ENCODE measurements at regions not wholly inside any gene's neighbourhood (a gene's known extent, or its start where the extent isn't known, plus 50 kb on each side); places are given as distances from the start of the nearest gene placed in this dataset.

DNA sequence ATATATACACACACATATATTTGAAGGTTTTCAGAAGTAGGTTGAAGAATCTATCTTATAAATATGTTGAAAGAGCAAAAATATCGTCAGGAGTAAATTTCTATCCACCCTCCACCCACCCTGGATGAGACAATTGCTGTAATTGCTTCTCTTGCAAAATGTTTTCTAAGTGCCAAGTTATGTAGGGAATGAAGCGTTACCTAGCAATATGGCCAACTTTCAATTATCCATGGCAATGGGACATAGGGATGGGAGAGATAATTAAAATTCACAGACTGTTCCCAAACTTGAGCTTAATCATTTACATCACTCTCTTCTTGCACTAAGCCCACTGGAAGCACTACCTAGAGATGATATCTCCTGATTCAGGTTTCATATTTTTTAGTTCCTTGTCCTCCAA, 806.2 kb upstream of the RAG2 start:
- TF ChIP-seq, protein P1, sequence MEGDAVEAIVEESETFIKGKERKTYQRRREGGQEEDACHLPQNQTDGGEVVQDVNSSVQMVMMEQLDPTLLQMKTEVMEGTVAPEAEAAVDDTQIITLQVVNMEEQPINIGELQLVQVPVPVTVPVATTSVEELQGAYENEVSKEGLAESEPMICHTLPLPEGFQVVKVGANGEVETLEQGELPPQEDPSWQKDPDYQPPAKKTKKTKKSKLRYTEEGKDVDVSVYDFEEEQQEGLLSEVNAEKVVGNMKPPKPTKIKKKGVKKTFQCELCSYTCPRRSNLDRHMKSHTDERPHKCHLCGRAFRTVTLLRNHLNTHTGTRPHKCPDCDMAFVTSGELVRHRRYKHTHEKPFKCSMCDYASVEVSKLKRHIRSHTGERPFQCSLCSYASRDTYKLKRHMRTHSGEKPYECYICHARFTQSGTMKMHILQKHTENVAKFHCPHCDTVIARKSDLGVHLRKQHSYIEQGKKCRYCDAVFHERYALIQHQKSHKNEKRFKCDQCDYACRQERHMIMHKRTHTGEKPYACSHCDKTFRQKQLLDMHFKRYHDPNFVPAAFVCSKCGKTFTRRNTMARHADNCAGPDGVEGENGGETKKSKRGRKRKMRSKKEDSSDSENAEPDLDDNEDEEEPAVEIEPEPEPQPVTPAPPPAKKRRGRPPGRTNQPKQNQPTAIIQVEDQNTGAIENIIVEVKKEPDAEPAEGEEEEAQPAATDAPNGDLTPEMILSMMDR (IDR thresholded peaks at IDR 0.05), result no peak
- Mint-ChIP-seq H3K4me3 (ENCODE audit: unreplicated experiment) (no peak overlapping the region), H3K36me3 (ENCODE audit: low read depth) (no peaks in the 10 kb centered on the region), H3K9me3 (ENCODE audit: low read depth) (peaks cover 2% of the 10 kb centered on the region), H3K27ac (ENCODE audit: unreplicated experiment) (no peak overlapping the region), H3K27me3 (ENCODE audit: low read depth) (peaks cover 2% of the 10 kb centered on the region), H3K4me1 (ENCODE audit: low read depth) (peaks cover 15% of the 10 kb centered on the region)
- DNase-seq (ENCODE audit: low spot score), result no peak

DNA sequence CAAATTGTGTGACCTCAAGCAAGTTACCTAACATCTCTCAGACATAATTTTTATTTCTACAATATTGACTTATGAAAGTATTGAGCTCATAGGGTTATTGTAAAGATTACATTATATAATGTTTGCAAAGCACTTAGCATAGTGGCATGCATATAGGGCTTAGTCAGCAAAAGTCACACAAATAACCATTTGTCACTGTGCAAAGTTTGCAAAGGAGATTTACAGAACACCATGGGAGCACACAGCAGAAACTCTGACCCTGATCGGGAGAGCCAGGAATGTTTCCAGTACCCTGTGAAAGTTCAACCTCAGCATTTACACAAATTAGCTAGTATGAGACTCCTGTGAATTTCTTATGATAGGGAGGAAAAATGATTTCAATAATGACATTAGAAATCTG, 804.6 kb upstream of the RAG2 start:
- peaks cover 12% of the 10 kb centered on the region for H3K4me1 Mint-ChIP-seq (ENCODE audit: low read depth)
- TF ChIP-seq, protein P1 (IDR thresholded peaks at IDR 0.05), result no peak
- no peak overlapping the region for H3K27ac Mint-ChIP-seq (ENCODE audit: unreplicated experiment)
- H3K9me3 Mint-ChIP-seq (ENCODE audit: low read depth), result no peaks in the 10 kb centered on the region
- H3K4me3 Mint-ChIP-seq (ENCODE audit: unreplicated experiment), result no peak overlapping the region
- H3K36me3 Mint-ChIP-seq (ENCODE audit: low read depth), result no peaks in the 10 kb centered on the region
- peaks cover 4% of the 10 kb centered on the region for H3K27me3 Mint-ChIP-seq (ENCODE audit: low read depth)
- no peak for DNase-seq (ENCODE audit: low spot score)

DNA sequence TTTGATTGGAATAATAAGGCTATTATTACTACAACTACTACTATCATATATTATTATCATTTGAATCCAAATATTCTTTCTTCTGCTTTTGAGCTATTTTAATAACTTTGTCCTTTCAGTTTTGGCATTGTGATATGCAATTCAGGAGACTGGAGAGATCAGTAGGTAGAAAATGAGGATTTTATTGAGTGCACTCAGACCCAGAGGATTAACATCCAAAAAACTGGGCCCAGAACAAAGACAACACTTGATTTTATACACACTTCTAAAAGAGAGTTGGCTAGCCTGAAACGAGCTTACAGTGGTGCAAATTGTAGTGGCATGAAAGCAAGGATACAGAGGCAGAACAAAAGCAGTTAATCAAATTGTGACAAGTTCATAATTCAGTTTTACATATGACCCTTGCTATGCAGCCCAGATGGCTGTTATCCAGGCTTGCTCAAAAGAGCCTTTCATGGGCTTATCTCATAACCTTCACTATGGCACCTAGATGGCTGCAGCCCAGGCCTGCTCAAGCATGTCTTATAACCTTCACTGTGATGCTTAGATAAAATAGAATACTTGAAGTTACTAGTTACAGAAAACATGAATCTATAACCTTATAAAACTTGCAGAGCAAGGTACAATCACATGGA, 796.3 kb upstream of the RAG2 start:
- Mint-ChIP-seq H3K27ac (ENCODE audit: unreplicated experiment) (no peak overlapping the region), H3K4me1 (ENCODE audit: low read depth) (no peaks in the 10 kb centered on the region), H3K9me3 (ENCODE audit: low read depth) (peaks cover 45% of the 10 kb centered on the region), H3K27me3 (ENCODE audit: low read depth) (peaks cover 3% of the 10 kb centered on the region), H3K36me3 (ENCODE audit: low read depth) (peaks cover 9% of the 10 kb centered on the region), H3K4me3 (ENCODE audit: unreplicated experiment) (no peak overlapping the region)
- TF ChIP-seq, protein P1 (IDR thresholded peaks at IDR 0.05), result no peak
- DNase-seq (ENCODE audit: low spot score), result no peak

DNA sequence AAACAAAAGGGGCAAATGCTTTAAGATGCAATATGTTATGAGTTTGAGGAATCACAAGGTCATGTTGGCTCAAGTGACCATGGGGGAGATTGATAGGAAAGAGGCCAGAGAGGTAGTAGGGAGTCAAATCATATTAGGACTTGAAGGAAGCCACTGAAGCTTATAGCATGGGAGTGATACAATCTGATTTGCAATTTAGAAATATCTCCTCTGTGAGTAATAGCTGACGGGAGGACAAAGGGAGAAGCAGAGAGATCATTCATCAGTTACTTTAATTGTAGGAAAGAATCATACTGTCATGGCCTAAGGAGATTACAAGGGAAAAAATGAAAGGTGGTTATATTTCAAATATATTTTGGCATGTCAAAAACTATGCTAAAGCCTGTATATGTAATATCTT, 793.6 kb upstream of the RAG2 start:
- no peak for DNase-seq (ENCODE audit: low spot score)
- Mint-ChIP-seq H3K9me3 (ENCODE audit: low read depth) (peaks cover 41% of the 10 kb centered on the region), H3K27ac (ENCODE audit: unreplicated experiment) (no peak overlapping the region), H3K36me3 (ENCODE audit: low read depth) (peaks cover 9% of the 10 kb centered on the region), H3K27me3 (ENCODE audit: low read depth) (peaks cover 3% of the 10 kb centered on the region), H3K4me3 (ENCODE audit: unreplicated experiment) (no peak overlapping the region), H3K4me1 (ENCODE audit: low read depth) (no peaks in the 10 kb centered on the region)
- TF ChIP-seq, protein P1 (IDR thresholded peaks at IDR 0.05), result no peak

DNA sequence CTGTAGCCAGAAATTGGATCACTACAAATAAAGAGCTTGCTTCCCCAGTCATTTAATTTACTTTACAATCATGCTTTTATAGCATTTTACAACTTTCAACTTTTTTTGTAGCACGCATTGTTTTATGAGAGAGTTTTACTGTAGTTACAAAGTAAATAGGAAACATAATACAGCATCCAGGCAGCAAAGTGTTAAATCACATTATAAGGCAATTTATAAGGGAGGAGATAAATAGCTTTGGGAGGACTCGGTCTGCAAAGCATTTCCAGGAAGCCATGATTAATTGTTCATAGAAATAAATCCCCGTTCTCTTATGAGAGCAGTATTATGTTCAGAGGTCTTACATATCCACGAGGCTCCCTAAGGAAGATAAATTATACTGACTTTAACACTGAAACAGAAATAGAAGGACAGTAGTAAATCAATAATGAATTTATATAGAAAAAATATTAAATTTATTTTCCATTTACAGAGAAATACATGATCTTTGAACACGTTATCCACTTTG, 792.6 kb upstream of the RAG2 start:
- TF ChIP-seq, protein P1 (IDR thresholded peaks at IDR 0.05), result no peak
- Mint-ChIP-seq H3K4me1 (ENCODE audit: low read depth) (no peaks in the 10 kb centered on the region), H3K27ac (ENCODE audit: unreplicated experiment) (no peak overlapping the region), H3K4me3 (ENCODE audit: unreplicated experiment) (no peak overlapping the region), H3K27me3 (ENCODE audit: low read depth) (peaks cover 3% of the 10 kb centered on the region), H3K36me3 (ENCODE audit: low read depth) (peaks cover 7% of the 10 kb centered on the region), H3K9me3 (ENCODE audit: low read depth) (peaks cover 33% of the 10 kb centered on the region)
- no peak for DNase-seq (ENCODE audit: low spot score)

Measured in chondrocyte (in vitro differentiated cells).